SH-SY5Y (cell line): ENCODE measurements at regions not wholly inside any gene's neighbourhood (a gene's known extent, or its start where the extent isn't known, plus 50 kb on each side); places are given as distances from the start of the nearest gene placed in this dataset.

Experiments
- GATA2 ChIP-seq: IDR thresholded peaks from 2 replicates; pipeline ENCODE4 v1.6.1; 2011; ENCODE audit warnings: mild to moderate bottlenecking, low read depth, low read length
- GATA3 ChIP-seq: IDR thresholded peaks from 2 replicates; pipeline ENCODE4 v1.6.1; 2011; ENCODE audit warnings: low read depth, mild to moderate bottlenecking, low read length, moderate library complexity

- TF ChIP-seq GATA3 (no peak), GATA2 (no peak)
Observed at GRCh38 chr2:65916785-65917295, 484.4 kb upstream of the SPRED2 start.
